ENCODE measurements at regions not wholly inside any gene's neighbourhood (a gene's known extent, or its start where the extent isn't known, plus 50 kb on each side); places are given as distances from the start of the nearest gene placed in this dataset.

DNA sequence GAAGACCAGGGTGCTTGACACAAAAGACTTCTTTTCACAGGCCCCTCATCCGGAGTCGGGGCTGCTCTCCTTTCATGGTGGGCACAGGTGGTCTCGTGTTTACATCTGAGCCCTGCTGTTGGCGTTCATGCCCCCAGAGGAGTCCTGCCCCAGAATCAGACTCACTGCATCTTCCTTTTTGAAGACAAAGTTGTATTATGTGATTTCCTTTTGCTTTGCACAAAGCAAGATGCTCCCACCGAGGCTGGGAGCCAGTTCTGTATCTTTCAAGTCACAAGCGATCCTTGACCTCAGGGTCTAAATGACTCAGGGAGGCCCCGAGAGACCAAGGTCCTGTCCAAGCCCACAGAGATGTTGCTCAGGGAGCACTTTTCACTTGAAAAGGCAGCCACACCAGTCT is 330.5 kb downstream of the THBS2 start:
- Mint-ChIP-seq H3K4me1 (peaks cover 4% of the 10 kb centered on the region), H3K4me3 (no peak overlapping the region), H3K36me3 (ENCODE audit: low read depth) (peaks cover 2% of the 10 kb centered on the region), H3K27ac (ENCODE audit: unreplicated experiment) (no peak overlapping the region), H3K27me3 (ENCODE audit: low read depth) (no peaks in the 10 kb centered on the region), H3K9me3 (no peaks in the 10 kb centered on the region)
- TF ChIP-seq, protein P1, sequence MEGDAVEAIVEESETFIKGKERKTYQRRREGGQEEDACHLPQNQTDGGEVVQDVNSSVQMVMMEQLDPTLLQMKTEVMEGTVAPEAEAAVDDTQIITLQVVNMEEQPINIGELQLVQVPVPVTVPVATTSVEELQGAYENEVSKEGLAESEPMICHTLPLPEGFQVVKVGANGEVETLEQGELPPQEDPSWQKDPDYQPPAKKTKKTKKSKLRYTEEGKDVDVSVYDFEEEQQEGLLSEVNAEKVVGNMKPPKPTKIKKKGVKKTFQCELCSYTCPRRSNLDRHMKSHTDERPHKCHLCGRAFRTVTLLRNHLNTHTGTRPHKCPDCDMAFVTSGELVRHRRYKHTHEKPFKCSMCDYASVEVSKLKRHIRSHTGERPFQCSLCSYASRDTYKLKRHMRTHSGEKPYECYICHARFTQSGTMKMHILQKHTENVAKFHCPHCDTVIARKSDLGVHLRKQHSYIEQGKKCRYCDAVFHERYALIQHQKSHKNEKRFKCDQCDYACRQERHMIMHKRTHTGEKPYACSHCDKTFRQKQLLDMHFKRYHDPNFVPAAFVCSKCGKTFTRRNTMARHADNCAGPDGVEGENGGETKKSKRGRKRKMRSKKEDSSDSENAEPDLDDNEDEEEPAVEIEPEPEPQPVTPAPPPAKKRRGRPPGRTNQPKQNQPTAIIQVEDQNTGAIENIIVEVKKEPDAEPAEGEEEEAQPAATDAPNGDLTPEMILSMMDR (conservative IDR thresholded peaks at IDR 0.05): no peak
- DNase-seq (ENCODE audit: low read depth, low spot score): no peak

DNA sequence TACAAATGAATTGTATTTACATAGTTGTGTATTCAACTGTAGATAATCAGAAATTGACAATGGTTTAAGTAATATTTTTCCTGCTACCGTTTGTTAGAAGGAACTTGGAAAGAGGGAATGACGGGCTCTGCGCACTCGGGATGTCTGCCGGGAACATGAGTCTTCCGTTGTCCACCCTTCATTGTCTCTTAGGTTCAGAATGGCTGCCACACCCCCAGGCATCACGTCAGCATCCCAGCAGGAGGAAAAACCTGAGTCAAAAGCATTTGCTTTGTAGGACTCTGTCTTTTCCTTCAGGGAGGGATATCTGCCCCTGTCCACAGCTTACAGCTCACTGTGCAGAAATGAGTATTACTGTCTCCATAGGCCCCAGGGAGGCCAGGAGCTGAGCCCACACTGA is 331.2 kb downstream of the THBS2 start:
- no peak for DNase-seq (ENCODE audit: low read depth, low spot score)
- Mint-ChIP-seq H3K9me3 (no peaks in the 10 kb centered on the region), H3K4me1 (peaks cover 4% of the 10 kb centered on the region), H3K27me3 (ENCODE audit: low read depth) (no peaks in the 10 kb centered on the region), H3K4me3 (no peak overlapping the region), H3K27ac (ENCODE audit: unreplicated experiment) (no peak overlapping the region), H3K36me3 (ENCODE audit: low read depth) (peaks cover 2% of the 10 kb centered on the region)
- TF ChIP-seq, protein P1 (conservative IDR thresholded peaks at IDR 0.05): no peak

DNA sequence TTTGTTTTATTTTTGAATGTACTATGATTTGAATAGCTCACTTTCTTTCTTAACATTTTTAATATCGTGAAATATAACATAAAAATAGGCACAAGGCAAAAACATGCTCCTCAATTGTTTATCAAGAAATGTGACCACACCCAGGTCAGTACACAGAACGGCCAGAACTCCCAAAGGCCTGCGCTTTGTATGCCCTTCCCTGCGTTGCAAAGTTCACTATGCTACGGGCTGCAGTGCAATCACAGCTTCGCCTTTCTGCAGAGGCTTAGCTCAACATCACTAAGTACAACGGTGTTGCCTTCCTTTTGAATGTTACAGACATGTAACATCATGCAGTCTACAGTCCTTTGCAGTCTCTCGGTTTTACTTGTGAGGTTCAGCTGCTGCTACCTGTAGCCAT is 333.4 kb downstream of the THBS2 start:
- Mint-ChIP-seq H3K36me3 (ENCODE audit: low read depth) (no peaks in the 10 kb centered on the region), H3K4me1 (peaks cover 4% of the 10 kb centered on the region), H3K4me3 (no peak overlapping the region), H3K27ac (ENCODE audit: unreplicated experiment) (no peak overlapping the region), H3K27me3 (ENCODE audit: low read depth) (no peaks in the 10 kb centered on the region), H3K9me3 (no peaks in the 10 kb centered on the region)
- DNase-seq (ENCODE audit: low read depth, low spot score): no peak
- TF ChIP-seq, protein P1 (conservative IDR thresholded peaks at IDR 0.05): no peak

DNA sequence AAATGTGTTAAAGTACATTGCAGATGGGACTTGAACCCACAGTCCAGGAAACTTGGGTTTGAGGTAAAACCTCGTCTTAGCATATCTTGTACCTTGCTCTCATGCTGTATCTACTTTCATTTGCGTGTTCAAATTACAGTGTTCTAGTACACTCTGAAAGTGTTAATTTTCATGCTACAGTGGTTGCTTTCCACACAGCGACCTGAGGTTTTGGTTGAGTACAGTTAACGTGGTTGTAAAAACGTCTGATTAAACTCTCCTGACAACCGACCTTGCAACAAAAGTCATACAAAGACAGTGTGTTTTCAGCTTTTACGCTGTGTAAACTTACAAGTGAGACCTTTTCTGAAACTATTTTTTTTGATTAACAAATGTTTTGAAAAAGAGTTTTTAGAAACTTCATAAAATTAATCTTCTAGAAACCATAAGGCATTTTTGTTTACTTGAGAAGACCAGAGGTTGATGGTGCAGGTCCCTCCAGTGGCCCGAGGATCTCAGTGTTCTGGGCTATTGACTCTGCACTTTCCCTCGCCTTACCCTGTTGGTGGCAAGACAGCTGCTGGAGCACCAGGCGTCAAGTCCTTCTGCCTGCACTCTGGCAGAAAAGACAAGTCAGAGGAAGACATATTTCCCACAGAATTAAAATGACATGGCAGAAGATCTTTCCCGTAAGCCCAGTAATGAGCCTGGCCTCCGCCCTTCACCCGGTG is 334.0 kb downstream of the THBS2 start:
- Mint-ChIP-seq H3K27me3 (ENCODE audit: low read depth) (no peaks in the 10 kb centered on the region), H3K9me3 (no peaks in the 10 kb centered on the region), H3K4me1 (peaks cover 4% of the 10 kb centered on the region), H3K27ac (ENCODE audit: unreplicated experiment) (no peak overlapping the region), H3K36me3 (ENCODE audit: low read depth) (no peaks in the 10 kb centered on the region), H3K4me3 (no peak overlapping the region)
- no peak for DNase-seq (ENCODE audit: low read depth, low spot score)
- TF ChIP-seq, protein P1 (conservative IDR thresholded peaks at IDR 0.05): no peak

DNA sequence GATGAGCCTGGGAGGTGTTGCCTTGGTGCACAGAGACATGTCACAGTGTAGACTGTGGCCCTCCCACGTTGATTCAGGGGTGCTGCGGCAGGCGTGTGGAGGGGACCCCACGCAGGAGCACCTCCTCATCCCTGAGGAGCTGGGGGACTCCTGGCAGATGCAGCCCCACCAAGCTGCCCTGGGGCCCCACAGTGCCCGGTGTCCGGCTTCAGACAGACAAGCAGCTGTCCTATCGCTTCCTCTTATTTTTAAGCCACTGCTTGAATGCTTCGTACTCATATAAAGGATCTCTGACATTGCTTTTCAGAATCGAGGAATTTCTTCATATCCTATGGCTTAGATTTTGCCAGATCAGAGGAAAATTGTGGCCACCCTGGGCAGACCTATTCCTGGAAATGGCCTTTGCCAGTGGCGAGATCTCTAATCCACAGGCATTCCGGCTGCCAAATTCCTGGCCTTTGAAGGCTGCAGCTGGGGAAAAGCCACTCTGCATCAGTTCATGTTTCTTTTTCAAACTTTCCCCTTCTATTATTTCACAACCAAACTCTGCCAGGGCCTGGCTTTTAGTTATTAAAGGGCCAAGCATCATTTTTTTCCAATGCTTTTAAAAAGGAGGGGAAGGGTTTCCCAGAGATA is 337.0 kb downstream of the THBS2 start:
- Mint-ChIP-seq H3K27me3 (ENCODE audit: low read depth) (peaks cover 3% of the 10 kb centered on the region), H3K27ac (ENCODE audit: unreplicated experiment) (no peak overlapping the region), H3K9me3 (peaks cover under 1% of the 10 kb centered on the region), H3K36me3 (ENCODE audit: low read depth) (no peaks in the 10 kb centered on the region), H3K4me1 (no peaks in the 10 kb centered on the region), H3K4me3 (no peak overlapping the region)
- DNase-seq (ENCODE audit: low read depth, low spot score): no peak
- TF ChIP-seq, protein P1 (conservative IDR thresholded peaks at IDR 0.05): no peak

Data from neural crest cell (in vitro differentiated cells).